LoVo (cell line): ENCODE measurements at regions not wholly inside any gene's neighbourhood (a gene's known extent, or its start where the extent isn't known, plus 50 kb on each side); places are given as distances from the start of the nearest gene placed in this dataset.
"Not testable (repeated sequence)": the region's sequence is repeated elsewhere in the genome, so short reads cannot be mapped to it uniquely, and the experiment has no call there.

Experiments used
- DNase-seq: peaks from one replicate; pipeline ENCODE4 v3.0.0-alpha.2; 2016; ENCODE audit warnings: low spot score

- DNase-seq = no peak
These were observed 273.5 kb upstream of the HS3ST1 start for GRCh38 chr4:11701966-11702725.

DNA sequence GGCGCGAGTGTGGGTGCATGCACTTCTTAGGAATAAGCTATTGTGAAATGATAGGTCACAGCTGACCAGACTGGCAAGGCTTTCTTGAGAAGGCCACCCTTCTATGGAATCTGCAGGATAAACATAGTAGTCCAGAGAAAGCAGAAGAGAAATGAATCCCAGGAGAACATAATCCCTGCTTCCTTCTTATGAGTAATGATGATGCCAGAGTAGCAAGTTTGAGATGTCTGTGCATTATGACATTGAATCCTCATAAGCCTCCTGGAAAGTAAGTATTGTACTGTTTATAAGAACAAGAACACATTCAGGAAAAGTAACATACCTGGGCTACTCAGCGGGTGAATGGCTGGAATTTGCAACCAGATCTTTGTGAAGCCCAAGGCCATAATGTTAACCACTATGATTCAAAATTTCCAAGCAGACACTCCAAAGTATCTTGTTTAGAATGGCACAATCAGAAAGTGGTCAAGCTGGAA is 272.1 kb upstream of the HS3ST1 start:
- no peak for DNase-seq

GRCh38 chr4:11698846-11699590 is 270.3 kb upstream of the HS3ST1 start:
- peak; percentile 86 for DNase-seq

DNA sequence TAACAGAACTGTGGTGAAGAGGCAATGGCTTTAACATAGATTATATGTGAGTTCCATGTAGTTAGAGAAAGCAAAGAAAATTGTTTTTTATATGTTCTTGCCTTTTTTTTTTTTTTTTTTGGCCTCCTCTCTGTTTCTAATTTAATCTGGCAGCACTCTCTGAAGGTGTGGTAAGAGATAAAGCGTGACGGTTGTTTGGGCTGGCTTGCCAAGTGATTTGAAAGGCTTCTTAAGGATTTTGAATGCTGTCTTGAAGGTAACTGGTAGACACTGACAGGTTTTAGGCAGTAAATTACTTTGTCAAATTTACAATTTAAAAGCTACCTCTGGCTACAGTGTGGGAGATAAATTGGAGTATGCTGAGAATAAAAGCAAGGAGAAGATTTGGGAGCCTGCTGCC is 269.3 kb upstream of the HS3ST1 start:
- DNase-seq = peak; percentile 4

DNA sequence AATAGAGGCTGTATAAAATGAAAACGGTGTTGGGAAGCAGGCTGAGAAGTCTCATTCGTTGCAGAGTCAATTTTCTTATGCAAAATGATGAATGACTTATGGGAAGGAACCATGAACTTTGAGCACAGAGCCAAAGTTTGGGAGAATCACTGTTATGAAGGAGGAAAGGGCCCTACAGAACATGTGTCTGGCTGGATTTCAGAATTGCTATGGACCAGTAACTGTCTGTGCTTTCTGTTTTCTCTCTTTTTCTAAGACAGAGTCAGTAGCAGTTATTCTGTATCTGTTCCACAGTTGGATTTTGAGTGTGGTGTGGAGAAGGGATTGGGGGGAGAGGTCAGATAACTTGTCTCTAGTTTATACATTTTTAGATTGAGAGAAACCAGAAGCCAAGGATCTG is 265.0 kb upstream of the HS3ST1 start:
- no peak for DNase-seq

DNA sequence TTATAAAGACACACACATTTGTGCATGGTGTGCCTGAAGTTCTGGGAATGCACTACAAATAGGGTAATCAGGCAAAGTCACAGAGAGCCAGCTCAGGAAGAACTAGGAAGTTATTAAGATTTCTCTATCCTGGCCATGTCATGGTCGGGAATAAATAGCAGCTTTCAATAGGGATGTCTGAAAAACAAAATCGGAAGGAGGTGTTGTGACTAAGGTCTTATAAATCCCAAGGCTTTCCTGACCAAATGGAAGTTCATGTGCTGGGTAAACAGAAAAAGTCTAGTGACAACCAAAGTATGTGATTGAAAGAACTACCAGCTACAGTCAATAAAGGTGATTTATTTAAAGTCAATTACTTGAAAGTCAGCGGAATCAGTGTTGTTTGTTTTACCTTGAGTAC is 262.5 kb upstream of the HS3ST1 start:
- DNase-seq = no peak

- DNase-seq = no peak
These were observed 259.0 kb upstream of the HS3ST1 start for GRCh38 chr4:11687727-11688126.

- no peak for DNase-seq
These were observed 256.8 kb upstream of the HS3ST1 start for GRCh38 chr4:11685481-11685880.

GRCh38 chr4:11675051-11675800 is 246.5 kb upstream of the HS3ST1 start:
- DNase-seq = no peak

DNA sequence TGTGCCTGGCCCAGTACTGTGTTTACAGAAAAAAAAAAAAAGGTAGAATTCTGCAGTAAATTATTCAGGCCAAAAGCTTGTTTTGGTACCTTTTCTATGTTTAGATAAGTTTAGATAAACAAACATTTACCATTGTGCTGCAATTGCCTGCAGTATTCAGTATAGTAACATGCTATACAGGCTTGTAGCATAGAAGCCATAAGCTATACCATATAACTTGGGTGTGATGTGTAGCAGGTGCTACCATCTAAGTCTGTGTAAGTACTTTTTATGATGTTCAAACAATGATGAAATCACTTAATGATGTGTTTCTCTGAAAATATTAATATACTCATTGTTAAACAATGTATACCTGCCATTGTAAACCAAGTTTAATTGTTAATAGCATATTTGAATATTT is 241.6 kb upstream of the HS3ST1 start:
- DNase-seq = no peak

DNA sequence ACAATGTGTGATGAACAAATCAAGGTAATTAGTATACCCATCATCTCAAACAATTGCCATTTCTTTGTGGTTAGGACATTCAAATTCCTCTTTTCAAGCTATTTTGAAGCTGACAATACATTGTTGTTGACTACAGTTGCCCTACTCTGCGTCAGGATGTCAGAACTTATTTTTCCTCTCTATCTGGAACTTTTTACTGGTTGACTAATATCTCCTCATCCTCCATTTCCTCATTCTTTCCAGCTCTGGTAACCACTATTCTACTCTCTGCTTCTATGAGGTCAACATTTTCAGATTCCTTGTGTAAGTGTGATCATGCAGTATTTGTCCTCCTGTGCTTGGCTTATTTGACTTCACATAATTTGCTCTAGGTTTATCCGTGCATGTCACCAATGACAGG is 240.5 kb upstream of the HS3ST1 start:
- DNase-seq = no peak

- no peak for DNase-seq
These were observed 234.4 kb upstream of the HS3ST1 start for GRCh38 chr4:11663114-11663513.

GRCh38 chr4:11650801-11651596 is 222.3 kb upstream of the HS3ST1 start:
- DNase-seq = no peak

- DNase-seq = no peak
These were observed 218.7 kb upstream of the HS3ST1 start for GRCh38 chr4:11647433-11647832.

- not testable (repeated sequence) for DNase-seq
These were observed 214.4 kb upstream of the HS3ST1 start for GRCh38 chr4:11643081-11643480.

DNA sequence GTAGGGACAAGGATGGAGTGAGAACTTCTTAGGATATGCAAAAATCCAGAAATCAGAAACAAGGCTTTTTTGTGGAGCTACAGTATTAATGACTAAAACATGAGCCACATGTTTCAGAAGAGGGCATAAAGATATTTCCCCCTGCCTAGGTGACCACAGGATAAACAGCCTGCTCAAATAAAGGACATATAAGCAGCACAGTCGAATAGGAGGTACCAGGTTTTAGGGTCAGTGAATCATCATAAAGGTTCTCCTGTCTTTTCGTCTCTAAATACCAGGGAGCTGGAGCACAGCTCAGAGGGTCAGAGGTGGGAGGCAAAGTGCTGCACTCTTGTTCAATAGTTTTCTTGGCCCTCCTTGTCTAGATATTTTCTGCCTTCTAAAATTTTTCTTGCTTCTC is 211.9 kb upstream of the HS3ST1 start:
- DNase-seq = no peak

DNA sequence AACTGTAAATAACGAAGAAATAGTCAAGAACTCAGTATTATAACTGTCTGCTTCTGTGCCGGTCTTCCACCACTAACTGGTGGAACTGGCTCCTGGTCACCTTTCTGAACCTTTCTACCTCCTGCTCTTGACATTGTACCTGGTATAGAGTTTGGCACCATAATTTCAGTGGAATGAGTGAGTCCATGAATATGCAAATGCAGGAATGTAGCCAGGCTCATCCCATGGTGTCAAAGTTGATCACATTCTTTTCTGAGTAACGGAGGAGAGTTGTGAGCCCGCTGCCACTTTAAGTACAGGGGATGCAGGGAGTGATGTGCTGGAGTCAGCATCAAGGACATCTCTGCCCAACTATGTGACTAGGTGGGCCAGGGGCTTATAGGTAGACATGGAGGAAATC is 207.9 kb upstream of the HS3ST1 start:
- DNase-seq = no peak

DNA sequence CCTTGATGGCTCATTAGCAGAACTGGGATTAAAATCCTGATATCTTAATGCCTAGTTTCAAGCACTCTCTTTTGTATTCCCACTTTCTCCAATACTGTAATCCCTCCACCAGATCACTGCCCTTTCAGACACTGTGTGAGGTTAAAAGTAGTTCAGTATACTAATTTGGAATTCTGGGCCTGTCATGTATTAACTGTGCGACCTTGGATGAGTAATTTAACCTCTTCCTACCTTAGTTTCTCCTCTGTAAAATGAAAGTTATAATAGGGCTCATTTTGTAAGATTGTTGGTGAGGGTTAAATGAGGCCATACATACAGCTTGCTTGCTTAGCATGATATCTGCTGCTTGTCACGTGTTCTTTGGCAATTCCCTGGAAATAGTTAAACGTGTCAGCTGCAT is 207.3 kb upstream of the HS3ST1 start:
- DNase-seq = no peak

- DNase-seq = peak; percentile 34
These were observed 206.6 kb upstream of the HS3ST1 start for GRCh38 chr4:11635342-11635741.

GRCh38 chr4:11634283-11634682 is 205.6 kb upstream of the HS3ST1 start:
- no peak for DNase-seq

GRCh38 chr4:11633430-11633829 is 204.7 kb upstream of the HS3ST1 start:
- no peak for DNase-seq

DNA sequence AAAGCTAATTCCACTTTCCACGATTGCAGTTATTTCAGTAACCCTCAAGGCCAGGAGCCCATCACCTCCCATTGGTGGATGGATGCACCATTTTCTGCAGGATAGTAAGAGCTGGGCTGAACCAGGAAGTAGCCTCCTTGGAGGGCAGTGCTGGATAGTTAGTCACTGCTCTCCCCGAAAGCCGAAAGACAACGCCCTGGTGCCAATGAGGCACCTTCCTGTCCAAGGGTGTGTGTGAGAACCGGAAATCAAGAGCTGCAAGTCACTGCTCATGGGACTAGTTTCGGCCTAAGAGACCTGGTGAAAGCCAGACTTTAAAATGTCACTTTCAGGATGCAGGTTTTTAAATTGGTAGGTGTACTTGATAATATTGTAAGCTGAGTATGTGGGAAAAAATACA is 203.8 kb upstream of the HS3ST1 start:
- DNase-seq = peak; percentile 47
